ENCODE measurements at regions not wholly inside any gene's neighbourhood (a gene's known extent, or its start where the extent isn't known, plus 50 kb on each side); places are given as distances from the start of the nearest gene placed in this dataset.

- Histone ChIP-seq H3K79me2 (no peaks in the 10 kb centered on the region), H3K27ac (no peak overlapping the region), H3K27me3 (no peaks in the 10 kb centered on the region), H3K36me3 (replicated peaks; ENCODE audit: insufficient read depth, low read depth) (no peaks in the 10 kb centered on the region), H3K4me2 (no peak overlapping the region), H4K20me1 (ENCODE audit: insufficient read depth, poor library complexity, severe bottlenecking) (no peaks in the 10 kb centered on the region), H3K9me3 (ENCODE audit: low read depth) (no peaks in the 10 kb centered on the region), H2AFZ (no peak overlapping the region), H3K9me2 (replicated peaks; ENCODE audit: insufficient read depth) (no peaks in the 10 kb centered on the region), H3K4me1 (ENCODE audit: insufficient read depth) (no peaks in the 10 kb centered on the region), H3K4me3 (no peak overlapping the region)
- TF ChIP-seq EZH2phosphoT487 (IDR thresholded peaks at IDR 0.05; ENCODE audit: low read depth, severe bottlenecking, unreplicated experiment), result no peak
- TF ChIP-seq CTCF (IDR thresholded peaks at IDR 0.05; ENCODE audit: poor library complexity), result no peak
- TF ChIP-seq EZH2 (IDR thresholded peaks at IDR 0.05; ENCODE audit: borderline replicate concordance), result no peak
- WGBS (ENCODE audit: low lambda C conversion rate, missing lambda C conversion rate), result 49% methylated on average over 3 of the region's 3 CpGs
- no peak for DNase-seq (ENCODE audit: low spot score)
Measured at GRCh38 chr3:106381286-106381938, 512.6 kb upstream of the CBLB start.

GRCh38 chr3:106381939-106382335, 513.1 kb upstream of the CBLB start:
- Histone ChIP-seq H3K4me2 (no peak overlapping the region), H3K27ac (no peak overlapping the region), H4K20me1 (ENCODE audit: insufficient read depth, poor library complexity, severe bottlenecking) (no peaks in the 10 kb centered on the region), H3K9me2 (replicated peaks; ENCODE audit: insufficient read depth) (no peaks in the 10 kb centered on the region), H3K27me3 (no peaks in the 10 kb centered on the region), H2AFZ (no peak overlapping the region), H3K9me3 (ENCODE audit: low read depth) (no peaks in the 10 kb centered on the region), H3K4me1 (ENCODE audit: insufficient read depth) (no peaks in the 10 kb centered on the region), H3K79me2 (no peaks in the 10 kb centered on the region), H3K36me3 (replicated peaks; ENCODE audit: insufficient read depth, low read depth) (no peaks in the 10 kb centered on the region), H3K4me3 (no peak overlapping the region)
- TF ChIP-seq EZH2phosphoT487 (IDR thresholded peaks at IDR 0.05; ENCODE audit: low read depth, severe bottlenecking, unreplicated experiment) (no peak), EZH2 (IDR thresholded peaks at IDR 0.05; ENCODE audit: borderline replicate concordance) (no peak), CTCF (IDR thresholded peaks at IDR 0.05; ENCODE audit: poor library complexity) (no peak)
- DNase-seq (ENCODE audit: low spot score), result no peak

- 79% methylated on average over 3 of the region's 3 CpGs for WGBS (ENCODE audit: low lambda C conversion rate, missing lambda C conversion rate)
- TF ChIP-seq EZH2 (IDR thresholded peaks at IDR 0.05; ENCODE audit: borderline replicate concordance), result no peak
- TF ChIP-seq EZH2phosphoT487 (IDR thresholded peaks at IDR 0.05; ENCODE audit: low read depth, severe bottlenecking, unreplicated experiment), result no peak
- no peak for TF ChIP-seq CTCF (IDR thresholded peaks at IDR 0.05; ENCODE audit: poor library complexity)
Measured at GRCh38 chr3:106386050-106386449, 517.2 kb upstream of the CBLB start.

More at GRCh38 chr3:106386050-106386449, 517.2 kb upstream of the CBLB start:
- Histone ChIP-seq H3K9me3 (ENCODE audit: low read depth) (no peaks in the 10 kb centered on the region), H2AFZ (no peak overlapping the region), H3K4me1 (ENCODE audit: insufficient read depth) (no peaks in the 10 kb centered on the region), H3K27ac (no peak overlapping the region), H3K4me3 (no peak overlapping the region), H3K27me3 (no peaks in the 10 kb centered on the region), H3K4me2 (no peak overlapping the region), H3K36me3 (replicated peaks; ENCODE audit: insufficient read depth, low read depth) (no peaks in the 10 kb centered on the region), H3K79me2 (no peaks in the 10 kb centered on the region), H3K9me2 (replicated peaks; ENCODE audit: insufficient read depth) (no peaks in the 10 kb centered on the region), H4K20me1 (ENCODE audit: insufficient read depth, poor library complexity, severe bottlenecking) (no peaks in the 10 kb centered on the region)
- no peak for DNase-seq (ENCODE audit: low spot score)
